DMS79 treated with DMSO at 0.1 percent for 48 hours (cell line): ENCODE measurements at regions not wholly inside any gene's neighbourhood (a gene's known extent, or its start where the extent isn't known, plus 50 kb on each side); places are given as distances from the start of the nearest gene placed in this dataset.

Source experiments
- DNase-seq: peaks from one replicate; lab custom pipeline; 2025; lab: John Stamatoyannopoulos, UW

DNA sequence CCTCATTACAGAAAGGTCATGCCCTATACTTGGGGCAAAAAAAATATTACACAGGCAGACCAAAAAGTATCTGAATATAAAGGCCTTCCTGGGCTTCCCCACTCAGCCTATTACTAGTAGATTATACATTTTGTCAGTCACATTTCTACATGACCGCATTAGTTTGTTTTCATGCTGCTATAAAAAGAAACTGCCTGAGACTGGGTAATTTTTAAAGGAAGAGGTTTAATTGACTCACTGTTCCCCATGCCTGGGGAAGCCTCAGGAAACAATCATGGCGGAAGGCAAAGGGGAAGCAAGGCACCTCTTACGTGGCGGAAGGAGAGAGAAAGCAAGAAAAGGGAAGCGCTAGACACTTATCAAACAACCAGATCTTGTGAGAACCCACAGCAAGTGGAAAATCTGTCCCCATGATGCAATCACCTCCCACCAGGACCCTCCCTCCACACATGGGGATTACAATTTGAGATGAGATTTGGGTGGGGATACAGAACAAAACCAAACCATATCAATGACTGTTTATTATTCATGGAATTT, 1312.0 kb downstream of the PCDH7 start:
- DNase-seq = no peak

DNA sequence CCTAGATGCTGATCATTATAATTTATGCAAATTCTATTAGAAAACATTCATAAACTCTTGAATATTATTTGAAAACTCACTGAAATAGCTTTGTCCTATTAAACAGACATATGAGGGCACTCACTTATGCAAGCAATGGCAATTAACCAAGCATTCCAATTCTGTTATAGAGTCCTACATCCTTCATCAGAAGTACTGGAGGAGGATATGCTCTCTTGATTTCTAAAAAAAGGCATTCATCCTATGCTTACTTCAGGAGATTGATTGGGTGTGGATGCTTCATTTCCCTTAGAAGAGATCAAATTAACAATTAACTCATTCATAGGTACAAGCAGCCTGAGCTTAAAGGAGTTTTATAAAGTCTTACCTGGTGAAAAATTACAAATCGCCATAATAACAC, 1317.2 kb downstream of the PCDH7 start:
- DNase-seq = no peak

DNA sequence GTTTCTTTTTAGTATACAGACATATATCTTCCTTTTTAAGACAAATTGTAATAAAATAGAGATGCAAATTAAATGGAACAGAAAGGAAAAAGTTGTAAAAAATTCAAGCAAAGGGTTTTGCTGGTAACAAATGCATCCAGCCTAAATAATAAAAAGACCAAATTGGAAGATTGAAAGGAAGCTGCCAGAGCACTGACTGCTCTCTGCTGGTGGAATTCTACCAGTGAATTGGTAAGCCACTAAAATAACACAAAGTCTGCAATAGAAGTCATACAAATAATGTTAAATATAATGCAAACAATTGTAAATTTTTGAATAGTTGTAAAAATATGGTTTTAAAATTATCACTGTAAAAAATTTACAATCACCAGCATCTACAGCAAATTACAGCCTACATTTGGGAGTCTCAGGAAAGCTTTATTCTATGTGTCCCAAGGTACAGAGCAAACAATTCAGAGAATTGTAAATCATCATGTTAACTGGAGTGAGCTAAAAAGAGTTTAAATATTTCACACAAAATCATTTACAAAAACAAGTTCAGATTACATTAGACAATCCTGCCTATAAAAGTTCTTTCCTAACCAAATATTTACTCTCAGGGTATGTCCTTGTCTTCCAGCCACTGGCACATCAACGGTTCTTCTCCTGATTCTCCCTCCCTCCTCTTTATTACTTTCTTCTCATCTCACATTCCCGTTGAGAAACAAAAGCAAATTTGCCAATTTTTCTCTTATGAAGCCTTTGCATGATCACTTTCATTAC, 1322.5 kb downstream of the PCDH7 start:
- no peak for DNase-seq

DNA sequence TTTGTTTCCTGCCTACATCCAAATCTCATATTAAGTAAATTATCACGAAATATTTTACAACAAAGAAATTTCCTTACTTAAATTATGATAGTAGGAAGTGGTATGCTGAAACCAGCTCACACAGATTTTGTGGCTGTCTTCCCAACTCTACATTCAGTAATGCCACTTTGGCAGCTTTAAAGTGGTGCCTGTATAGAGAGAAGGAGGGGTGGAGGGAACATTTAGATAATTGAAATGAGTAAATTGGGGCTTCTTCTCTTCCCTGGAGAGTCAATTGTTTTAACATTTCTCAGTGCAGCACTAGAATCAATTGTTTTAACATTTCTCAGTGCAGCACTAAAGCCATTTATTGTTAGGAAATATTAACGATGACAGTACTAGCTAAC, 1323.1 kb downstream of the PCDH7 start:
- no peak for DNase-seq

DNA sequence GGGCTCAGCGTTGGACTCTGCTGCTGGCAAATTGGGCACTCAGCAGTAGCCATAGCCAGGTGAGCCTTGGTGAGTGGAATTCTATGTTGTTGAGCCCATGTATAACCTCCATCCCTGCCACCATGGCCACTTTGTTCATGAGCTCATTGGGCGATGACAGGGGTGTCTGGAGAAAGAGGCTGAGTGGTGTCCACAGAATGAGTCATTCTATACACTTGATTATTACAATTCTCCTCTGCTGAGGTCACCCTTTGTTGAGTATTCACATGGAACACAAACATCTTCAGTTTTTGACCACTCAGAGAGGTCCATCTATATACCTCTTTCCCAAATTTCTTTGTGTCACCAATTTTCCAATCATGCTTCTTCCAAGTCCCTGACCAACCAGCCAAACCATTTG, 1341.7 kb downstream of the PCDH7 start:
- DNase-seq = no peak

DNA sequence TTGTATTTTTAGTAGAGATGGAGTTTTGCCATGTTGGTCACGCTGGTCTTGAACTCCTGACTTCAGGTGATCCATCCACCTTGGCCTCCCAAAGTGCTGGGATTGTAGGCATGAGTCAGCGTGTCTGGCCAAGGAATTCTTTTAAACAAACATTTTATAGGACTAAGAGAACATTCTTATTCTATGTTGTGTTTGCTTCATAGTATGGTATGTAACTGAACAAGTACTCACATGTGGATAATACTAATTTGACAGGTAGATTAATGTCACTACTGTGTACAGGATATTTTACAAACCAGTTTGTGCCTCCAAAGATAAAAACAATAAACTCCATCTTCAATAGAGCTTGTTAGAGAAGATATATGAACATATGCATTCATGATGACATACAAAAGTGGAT, 1353.4 kb downstream of the PCDH7 start:
- no peak for DNase-seq

DNA sequence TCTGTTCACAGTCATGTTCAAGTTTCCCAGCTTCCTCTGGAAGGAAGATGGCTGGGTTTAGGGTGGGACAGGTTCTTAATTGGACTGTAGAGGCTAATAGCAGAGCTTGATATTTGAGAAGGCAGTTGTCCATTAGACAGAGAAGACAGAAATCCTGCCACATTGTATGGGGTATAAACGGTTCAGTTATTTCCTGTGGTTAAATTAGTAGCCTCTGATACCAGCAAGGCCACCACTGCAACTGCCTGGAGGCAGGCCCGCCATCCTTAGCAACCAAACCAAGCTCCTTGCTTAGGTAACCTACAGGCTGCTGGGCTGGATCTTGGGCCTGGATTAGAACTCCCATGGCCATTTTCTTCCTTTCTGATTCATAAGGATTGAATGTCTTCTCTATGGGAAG, 1367.0 kb downstream of the PCDH7 start:
- no peak for DNase-seq

DNA sequence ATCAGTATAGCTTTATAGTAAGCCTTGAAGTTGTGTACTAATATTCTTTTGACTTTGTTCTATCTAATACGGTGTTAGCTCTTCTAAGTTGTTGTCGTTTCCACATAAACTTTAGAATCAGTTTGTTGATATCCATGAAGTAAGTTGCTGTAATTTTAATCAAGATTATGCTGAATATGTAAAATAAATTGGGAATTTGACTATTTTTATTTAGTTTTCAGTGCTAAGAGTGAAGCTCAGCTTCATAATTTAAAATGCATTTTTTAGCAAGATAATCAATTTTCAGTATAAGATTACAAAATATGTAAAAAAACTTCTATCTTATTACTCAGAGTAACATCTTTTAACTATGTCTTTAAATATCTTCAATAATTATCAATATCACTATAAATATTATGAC, 1374.8 kb downstream of the PCDH7 start:
- no peak for DNase-seq

DNA sequence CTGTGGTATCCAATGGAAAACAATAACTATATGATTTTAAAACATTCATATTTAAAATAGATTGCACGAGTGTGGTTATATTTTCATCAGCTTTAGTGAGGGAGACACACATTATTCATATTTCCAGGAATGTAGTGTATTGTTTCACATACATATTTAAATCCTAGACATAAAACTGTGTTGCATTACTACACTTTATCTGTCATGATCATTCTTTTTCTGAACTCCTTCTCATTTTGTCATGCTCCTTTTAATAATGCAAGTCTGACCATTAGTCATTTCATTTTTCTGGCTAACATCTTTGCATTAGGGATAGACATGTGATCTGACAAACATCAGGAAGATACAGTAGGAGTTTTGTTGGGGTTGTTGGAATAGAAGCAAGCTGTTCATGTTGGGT, 1382.7 kb downstream of the PCDH7 start:
- DNase-seq = no peak

DNA sequence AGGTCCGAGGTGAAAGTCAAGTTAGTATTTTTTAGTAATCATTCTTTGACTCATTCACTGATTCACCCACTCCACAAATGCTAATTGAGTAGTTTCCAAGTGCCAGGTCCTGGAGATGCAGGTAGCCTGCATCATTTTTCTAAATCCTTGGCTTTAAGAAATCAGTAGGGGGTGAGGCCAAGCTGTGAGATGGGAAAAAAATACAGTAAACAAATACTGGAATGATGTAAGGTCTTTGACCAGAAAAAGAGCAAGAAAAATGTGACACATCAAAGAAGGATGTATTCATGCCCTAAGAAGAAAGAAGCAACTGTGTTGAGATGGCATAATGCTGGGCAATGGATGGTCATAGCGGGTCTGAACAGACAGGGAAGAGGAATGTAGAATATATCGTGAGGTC, 1386.6 kb downstream of the PCDH7 start:
- no peak for DNase-seq

DNA sequence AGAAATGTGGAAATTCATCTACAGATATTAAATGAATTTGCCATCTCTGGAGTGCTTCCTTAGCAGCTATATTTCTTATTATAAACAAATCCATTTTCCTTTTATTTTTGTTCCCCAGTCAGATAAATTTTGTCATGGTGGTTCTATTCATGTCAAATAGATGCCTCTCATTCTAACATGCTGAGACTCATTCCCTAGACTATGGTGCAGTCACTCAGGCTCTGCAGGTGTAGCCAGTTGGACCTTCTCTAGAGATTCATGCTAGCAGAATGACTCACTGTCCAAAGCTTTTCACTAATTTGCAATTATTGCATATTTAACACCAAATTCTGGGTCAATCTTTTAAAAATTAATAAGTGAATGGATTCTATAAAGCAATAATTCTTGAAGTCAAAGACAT, 1392.7 kb downstream of the PCDH7 start:
- no peak for DNase-seq

DNA sequence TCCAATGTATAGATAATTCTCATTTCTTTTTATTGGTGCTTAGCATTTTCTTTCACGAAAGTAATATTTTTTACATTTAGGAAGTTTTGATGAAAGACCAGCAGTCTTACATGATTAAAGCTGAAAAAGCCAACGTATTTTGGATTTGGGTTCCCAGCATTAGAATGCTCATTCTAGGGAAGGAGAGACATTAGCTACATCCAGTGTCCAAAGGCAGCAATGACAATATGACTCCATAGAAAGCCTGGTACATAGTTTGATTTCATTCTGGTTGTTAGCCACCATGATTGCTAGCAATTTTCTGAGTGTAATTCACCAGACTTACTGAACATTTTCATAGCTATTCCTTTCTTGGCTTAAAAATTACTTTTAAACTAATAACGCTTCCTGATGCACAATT, 1397.5 kb downstream of the PCDH7 start:
- DNase-seq = no peak

DNA sequence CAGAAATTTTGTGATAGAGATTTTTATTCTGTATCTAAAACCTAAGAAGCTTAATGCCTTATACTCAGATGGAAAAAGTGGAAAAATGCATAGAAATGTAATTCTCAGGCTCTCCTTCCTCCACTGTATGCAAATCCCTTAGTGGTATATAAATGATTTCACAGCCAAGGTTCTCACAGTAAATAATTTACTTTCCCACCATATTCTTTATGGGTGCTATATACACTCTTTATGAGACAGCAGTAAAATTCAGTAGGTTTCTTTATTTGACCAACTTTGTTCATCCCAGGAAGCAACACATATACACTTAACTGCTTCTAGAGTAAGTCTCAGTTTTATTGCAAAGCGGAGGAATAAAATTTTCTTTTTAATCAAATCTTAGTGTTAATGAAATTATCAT, 1399.7 kb downstream of the PCDH7 start:
- DNase-seq = no peak

DNA sequence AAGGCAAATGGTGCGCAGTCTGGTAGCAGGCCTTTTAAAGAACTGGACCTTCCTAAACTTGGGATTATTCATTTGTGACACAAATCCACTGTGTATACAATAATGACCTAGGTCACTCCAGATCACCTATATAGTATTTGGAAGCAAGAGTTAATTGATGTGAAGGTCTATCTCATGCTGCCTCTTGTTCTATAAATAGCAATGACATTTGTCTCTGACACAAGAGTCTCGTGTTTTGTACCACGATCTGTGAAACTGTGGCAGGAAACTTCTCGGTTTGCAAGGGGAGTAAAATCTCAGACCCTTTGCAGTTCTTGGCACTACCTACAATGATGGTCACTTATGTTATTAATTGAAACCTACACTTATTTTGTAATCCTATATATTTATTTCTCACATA, 1408.4 kb downstream of the PCDH7 start:
- no peak for DNase-seq

DNA sequence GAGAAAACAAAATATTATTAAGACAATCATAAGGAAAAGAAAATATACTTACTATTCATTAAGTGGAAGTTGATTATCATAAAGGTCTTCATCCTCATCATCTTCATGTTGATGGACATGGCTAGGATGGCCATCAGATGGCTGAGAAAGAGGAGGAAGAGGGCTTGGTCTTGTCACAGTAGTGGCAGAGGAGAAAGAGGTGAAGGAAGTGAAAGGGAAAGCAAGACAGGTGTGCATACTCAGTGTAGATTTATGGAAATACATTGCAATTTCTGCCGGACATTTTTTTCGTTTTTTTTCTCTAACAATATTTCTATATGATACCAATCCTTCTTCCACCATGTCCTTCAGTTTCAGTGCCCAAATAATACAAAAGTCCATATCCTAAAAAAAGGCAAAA, 1409.8 kb downstream of the PCDH7 start:
- DNase-seq = no peak

DNA sequence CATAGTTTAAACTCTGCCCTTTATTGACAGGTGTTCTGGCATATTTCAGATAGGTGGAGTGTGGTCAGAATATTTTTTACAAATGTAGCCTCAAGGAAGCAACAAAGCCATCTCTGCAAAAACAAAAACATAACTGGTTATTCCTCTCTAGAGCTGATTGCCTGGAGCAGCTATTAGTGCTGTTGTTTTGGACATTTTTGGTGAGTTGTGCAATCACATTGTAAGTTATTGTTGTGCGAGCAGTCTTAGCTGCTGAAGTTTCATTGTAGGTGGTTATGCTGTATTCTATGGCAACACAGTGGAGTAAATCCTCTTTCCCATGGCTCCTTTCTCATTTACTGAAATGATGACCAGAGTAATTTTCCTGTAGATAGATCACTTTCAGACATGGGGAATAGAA, 1413.0 kb downstream of the PCDH7 start:
- DNase-seq = no peak

DNA sequence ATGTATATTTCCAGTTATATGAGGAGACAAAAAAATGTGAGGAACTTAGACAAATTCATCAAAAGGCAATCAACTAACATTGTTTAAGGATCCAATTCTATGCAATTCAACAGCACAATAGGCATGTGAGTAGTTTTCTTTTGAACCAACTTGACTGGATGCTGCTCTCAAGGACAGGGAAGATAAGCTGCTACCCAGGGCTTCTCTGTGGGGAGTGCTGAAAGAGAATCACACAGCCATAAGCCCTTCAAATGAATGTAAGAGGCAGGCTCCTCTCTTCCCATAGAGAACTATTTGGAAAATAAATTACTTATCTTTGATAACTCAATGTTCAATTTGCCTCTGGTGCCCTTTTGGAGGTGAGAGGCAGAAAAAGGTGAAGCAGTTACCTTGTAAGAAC, 1413.6 kb downstream of the PCDH7 start:
- DNase-seq = no peak

DNA sequence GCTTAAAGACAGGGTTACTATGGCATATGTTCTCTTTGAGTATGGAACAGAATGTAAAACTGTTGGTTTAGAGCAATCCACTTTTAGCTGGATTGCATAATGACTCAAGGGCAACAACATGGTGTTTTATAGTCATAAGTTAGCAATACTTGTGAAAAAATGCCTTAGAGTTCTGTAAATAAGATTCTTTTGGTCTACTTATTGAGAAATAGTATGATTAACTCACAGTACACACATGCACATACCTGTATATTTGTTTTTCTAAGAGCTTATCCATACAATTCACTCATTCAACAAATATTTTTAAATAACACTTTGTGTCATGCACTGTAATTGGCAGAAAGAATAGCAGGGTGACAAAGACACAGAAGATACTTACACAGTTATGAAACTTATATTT, 1415.5 kb downstream of the PCDH7 start:
- no peak for DNase-seq

DNA sequence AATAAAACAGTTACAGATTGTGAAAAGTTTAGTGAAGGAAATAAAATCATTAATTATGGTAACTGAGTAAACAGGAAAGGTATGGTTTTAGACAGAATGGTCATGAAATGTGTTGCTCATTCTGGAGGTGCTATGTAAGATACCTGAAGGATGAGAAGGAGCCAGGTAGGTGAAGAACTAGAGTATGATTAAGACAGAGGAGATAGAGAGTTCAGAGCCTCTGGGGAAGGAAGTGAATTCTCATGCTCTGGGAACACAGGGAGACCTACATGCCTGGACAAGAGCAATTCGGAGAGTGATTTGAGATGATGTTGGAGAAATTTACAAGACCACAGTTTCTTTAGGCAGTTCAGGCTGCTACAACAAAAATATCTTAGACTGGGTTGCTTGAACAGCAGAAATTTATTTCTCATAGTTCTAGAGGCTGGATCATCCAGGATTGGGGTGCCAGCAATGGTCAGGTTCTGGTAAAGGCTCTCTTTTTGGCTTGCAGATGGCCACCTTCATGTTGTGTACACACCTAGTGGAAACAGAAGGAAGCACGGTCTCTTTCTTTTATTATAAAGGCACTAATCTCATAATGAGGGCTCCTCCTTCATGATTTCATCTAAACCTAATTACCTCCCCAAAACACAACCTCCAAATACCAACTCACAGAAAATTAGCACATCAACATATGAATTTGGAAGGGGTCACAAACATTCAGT, 1416.1 kb downstream of the PCDH7 start:
- no peak for DNase-seq

DNA sequence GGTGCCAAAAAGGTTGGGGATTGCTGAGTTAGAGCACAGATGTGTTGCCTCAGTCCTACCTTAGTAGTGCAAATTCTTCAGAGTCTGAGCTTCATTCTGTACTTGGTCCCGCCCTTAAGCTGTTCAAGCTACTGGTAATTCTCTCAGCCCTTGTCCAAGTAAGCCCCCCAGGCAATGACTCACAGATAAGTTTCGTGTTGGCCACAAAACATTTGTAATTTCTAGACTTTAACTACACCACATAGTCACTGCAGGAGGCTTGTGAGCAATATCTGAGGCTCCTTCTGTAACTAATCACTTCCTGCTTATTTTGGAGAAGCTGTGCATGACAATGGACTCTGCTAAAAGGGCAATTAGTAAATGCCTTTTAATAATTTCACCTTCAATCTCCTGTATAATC, 1420.5 kb downstream of the PCDH7 start:
- DNase-seq = no peak

DNA sequence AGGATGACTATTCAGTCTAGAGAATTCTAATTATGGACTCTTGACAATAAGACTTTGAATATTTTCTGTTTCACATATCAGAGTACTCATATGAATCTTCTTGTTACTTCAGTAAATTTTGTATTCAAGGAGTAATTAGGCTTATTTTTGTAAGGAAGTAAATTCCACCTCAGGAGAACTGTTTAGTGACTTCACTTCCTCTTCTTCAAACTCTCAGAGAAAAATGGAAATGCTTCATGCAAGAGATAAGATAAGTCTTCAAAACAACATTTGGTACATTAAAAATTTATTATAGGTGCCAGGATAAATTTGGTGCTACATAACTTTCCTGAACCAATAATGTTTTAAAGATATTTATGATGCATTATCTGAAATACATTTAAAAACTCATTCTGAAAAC, 1421.9 kb downstream of the PCDH7 start:
- DNase-seq = no peak

DNA sequence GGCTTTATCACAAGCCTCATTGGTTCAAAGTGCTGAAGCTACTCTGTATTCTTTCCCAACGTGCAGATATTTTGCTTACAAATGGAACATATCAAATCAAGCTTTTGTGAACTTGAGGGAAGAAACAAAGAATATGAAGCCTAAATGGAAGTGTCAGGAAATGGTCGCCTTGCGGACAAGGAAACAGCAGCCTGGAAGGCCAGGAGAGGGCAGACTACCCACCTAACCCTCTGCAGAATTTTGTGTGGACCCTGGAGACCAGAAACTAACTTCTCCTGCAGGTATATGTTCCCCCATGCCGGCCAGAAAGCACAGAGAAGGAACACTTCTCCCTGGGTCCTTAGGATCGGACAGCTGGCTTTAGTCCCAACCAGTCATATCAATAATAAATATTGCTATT, 1425.8 kb downstream of the PCDH7 start:
- no peak for DNase-seq

DNA sequence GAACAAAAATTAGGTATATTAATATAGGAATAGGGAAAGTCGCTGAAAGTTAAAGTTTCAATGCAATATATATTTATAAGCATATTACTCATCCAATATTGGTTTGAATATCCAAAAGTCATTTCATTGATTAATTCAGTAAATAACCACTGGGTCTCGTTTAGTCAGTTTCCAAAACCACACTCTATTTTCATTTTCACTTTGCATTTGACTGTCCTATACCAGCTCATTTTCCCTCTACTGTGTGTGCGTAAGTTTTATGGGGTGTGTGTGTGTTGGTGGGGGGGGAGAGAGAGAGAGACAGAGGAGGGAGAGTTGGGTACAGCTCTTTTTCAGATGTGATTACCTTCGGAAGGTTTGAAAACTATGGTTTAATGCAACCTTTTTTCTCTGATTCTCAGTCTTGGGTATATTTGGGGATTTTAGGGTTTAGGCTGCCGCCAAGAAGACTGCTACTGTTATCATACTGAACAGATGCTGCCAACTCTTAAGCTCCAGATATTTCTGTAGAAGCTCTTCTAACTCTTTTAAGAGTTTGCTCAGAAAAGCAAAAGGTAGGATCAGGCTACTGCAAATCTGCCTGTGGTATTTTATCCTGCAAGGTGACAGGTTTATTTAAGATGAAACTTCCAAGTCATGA, 1427.4 kb downstream of the PCDH7 start:
- no peak for DNase-seq
